ENCODE measurements at regions not wholly inside any gene's neighbourhood (a gene's known extent, or its start where the extent isn't known, plus 50 kb on each side); places are given as distances from the start of the nearest gene placed in this dataset.

- TF ChIP-seq EZH2 (IDR thresholded peaks at IDR 0.05; ENCODE audit: insufficient read depth, poor library complexity, severe bottlenecking) = no peak
- TF ChIP-seq EZH2phosphoT487 (IDR thresholded peaks at IDR 0.05; ENCODE audit: insufficient read depth, low read depth) = no peak
Measured at GRCh38 chr2:183925281-183925680, 673.0 kb upstream of the ZNF804A start.

Measured in GM23248 (cell line).